ENCODE measurements at regions not wholly inside any gene's neighbourhood (a gene's known extent, or its start where the extent isn't known, plus 50 kb on each side); places are given as distances from the start of the nearest gene placed in this dataset.

DNA sequence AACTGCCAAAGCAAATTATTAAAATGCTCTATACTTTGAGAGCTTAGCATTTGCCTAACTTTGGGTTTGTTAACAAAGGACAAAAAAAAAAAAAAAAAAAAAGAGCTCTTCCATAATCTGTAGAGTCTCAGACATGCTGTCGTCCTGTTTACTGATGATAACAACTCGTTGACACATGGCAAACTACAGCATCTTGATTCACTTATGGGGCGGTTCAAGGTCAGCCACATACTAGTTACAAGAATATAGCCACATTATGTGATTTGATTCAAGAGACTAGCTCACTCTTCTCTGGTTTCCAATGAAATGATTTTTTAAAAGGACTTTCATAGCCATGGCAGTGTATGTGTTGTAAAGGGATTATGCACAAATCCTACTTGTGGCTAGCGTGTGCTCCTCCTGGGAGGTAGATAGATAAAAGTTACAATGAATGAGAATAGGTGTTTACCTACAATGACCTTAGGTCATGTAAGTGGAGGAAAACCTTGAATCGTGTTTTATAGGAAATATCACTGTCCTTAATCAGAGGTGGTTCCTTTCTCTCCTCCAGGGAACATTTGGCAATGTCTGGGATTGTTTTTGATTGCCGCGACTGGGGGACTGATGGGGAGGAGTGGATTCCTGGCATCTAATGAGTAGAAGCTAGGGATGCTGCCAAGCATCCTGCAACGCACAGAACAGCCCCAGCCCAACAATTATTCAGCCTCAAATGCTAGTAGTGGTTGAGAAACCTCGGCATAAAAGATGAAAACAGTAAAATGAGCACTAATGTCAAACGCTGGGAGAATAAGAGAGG is 969.2 kb upstream of the SLC35B3 start:
- no peaks in the 10 kb centered on the region for H3K36me3 ChIP-seq (ENCODE audit: insufficient read depth, low read length)
- H3K9ac ChIP-seq (ENCODE audit: low read length): no peak overlapping the region
- H3K27ac ChIP-seq (ENCODE audit: low read depth, low read length): no peak overlapping the region
- H3K4me1 ChIP-seq (ENCODE audit: insufficient read depth, low read length): no peaks in the 10 kb centered on the region
- H3K9me3 ChIP-seq (ENCODE audit: low read length): no peaks in the 10 kb centered on the region
- H3K4me3 ChIP-seq (ENCODE audit: low read depth in 1 of 2, low read length in 2 of 2): no peak overlapping the region
- no peaks in the 10 kb centered on the region for H3K27me3 ChIP-seq (ENCODE audit: control insufficient read depth in 1 of 2, insufficient read depth in 2 of 2, low read length in 2 of 2)

DNA sequence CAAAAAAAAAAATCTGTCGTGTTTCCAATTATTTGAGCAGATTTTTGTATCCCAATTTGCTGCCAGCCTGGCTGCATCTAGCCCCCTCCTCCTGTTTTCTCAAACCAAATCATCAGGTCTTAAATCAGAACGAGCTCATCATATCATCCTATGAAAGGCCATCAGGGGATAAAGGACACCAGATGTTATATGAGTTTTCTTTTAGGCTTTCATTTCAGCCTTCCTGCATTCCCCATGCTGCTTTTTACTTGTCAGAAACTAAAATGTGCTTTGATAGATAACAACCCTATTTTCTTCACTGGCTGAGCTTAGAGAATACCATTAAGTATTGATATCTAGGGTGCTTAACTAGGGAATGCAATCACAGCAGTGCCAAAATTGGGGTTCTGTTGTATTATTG is 968.4 kb upstream of the SLC35B3 start:
- Histone ChIP-seq H3K9me3 (ENCODE audit: low read length) (no peaks in the 10 kb centered on the region), H3K27me3 (ENCODE audit: control insufficient read depth in 1 of 2, insufficient read depth in 2 of 2, low read length in 2 of 2) (no peaks in the 10 kb centered on the region), H3K4me3 (ENCODE audit: low read depth in 1 of 2, low read length in 2 of 2) (no peak overlapping the region), H3K27ac (ENCODE audit: low read depth, low read length) (no peak overlapping the region), H3K9ac (ENCODE audit: low read length) (no peak overlapping the region), H3K36me3 (ENCODE audit: insufficient read depth, low read length) (no peaks in the 10 kb centered on the region), H3K4me1 (ENCODE audit: insufficient read depth, low read length) (no peaks in the 10 kb centered on the region)

DNA sequence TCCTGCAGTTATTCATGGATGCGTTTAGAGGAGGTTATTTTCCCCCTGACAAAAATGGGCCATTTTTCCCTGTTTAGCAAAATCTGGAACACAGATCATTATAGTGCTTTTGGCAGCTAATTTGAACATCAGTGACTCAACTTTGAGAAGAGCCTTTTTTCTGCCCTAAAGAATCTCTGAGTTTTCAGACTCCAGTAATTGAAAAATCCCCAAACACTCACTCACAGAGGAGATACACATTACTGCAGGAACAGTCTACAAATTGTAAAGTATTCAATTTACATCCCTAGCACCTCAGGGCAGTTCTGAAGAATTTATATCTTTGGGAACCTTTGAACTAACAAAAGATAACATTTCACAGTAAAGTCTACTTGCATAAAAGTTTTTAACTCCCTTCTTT is 966.6 kb upstream of the SLC35B3 start:
- no peak overlapping the region for H3K4me3 ChIP-seq (ENCODE audit: low read depth in 1 of 2, low read length in 2 of 2)
- no peaks in the 10 kb centered on the region for H3K9me3 ChIP-seq (ENCODE audit: low read length)
- H3K9ac ChIP-seq (ENCODE audit: low read length): no peak overlapping the region
- H3K4me1 ChIP-seq (ENCODE audit: insufficient read depth, low read length): no peaks in the 10 kb centered on the region
- H3K27ac ChIP-seq (ENCODE audit: low read depth, low read length): no peak overlapping the region
- no peaks in the 10 kb centered on the region for H3K36me3 ChIP-seq (ENCODE audit: insufficient read depth, low read length)
- no peaks in the 10 kb centered on the region for H3K27me3 ChIP-seq (ENCODE audit: control insufficient read depth in 1 of 2, insufficient read depth in 2 of 2, low read length in 2 of 2)

DNA sequence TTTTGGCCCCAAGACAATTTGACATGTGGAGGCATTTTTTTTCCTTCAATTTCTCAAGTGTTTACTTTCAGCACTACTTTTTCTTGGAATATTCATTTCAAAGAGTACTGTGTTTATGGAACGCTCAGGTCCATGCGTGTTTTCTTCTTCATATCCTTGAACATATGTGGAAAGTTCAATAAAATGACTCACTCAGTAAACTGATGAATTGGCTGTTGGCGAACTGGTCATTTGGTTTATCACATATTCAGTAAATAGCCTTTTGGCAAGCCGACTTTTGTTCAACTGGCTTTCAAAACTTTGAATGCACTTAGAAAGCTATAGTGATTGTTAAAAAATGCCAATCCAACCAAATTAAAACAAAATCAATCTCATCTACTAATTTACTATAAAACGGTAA is 964.6 kb upstream of the SLC35B3 start:
- Histone ChIP-seq H3K9me3 (ENCODE audit: low read length) (no peaks in the 10 kb centered on the region), H3K4me3 (ENCODE audit: low read depth in 1 of 2, low read length in 2 of 2) (no peak overlapping the region), H3K36me3 (ENCODE audit: insufficient read depth, low read length) (no peaks in the 10 kb centered on the region), H3K4me1 (ENCODE audit: insufficient read depth, low read length) (no peaks in the 10 kb centered on the region), H3K27ac (ENCODE audit: low read depth, low read length) (no peak overlapping the region), H3K27me3 (ENCODE audit: control insufficient read depth in 1 of 2, insufficient read depth in 2 of 2, low read length in 2 of 2) (no peaks in the 10 kb centered on the region), H3K9ac (ENCODE audit: low read length) (no peak overlapping the region)

DNA sequence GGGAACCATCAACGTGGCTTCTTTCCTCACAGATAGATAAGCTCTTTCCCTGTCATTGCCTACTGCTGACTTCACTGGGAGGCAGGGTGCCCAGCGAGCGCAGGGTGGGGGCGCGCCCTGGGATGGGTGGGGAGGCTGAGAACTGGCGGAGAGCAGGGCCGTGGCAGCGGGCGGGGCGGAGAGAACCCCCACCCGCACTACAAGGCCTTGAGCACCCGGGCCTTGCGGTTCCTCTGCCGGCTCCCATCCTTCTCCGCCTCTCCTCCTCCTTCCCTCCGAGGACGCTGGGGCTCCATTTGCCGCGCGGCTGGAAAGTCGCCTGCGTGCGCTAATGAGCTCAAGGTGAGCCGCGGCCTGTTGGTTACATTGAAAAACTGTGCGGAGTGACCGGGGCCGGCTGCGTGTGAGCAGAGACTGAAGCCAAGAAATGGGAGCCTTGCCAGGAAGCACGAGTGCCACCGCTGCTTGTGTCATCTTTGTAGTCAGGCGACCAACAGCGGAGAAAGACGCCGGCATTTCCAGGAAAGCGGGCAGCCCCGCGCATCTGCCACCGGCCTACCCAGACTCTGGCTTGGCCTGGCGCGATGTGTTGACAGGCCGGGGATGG is 963.5 kb upstream of the SLC35B3 start:
- H3K9ac ChIP-seq (ENCODE audit: low read length): no peak overlapping the region
- no peak overlapping the region for H3K4me3 ChIP-seq (ENCODE audit: low read depth in 1 of 2, low read length in 2 of 2)

DNA sequence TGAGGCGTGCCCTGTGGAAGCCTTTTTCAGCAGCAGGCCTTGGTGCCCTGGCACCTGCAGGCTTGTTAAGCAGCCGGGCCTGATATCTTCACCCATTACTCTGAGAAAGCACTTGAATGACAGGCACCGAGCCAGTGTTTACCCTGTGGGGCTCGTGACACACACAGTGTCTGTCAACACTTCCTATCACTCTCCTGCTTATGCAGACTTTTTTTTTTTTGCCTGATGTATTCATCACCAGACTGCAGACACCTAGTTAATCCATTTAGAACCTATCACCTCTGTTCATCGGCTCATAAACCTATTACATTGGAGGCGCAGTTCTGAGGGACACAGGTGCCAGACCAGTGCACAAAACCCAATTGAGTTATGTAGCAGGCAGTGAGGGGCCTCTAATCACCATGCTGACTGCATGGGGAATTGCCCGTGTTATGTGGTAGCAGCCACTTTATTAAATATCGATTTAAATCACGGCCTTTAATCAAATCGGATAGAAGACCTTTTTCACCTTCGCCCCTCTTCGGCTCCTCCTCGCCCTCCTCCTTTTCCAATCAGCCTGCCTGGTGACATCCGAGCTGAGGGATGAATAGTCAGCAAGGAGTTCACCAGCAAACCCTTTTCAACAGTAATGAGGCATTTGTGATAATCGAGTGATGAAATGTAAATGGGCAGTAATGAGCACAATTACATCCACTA is 962.9 kb upstream of the SLC35B3 start:
- Histone ChIP-seq H3K9ac (ENCODE audit: low read length) (no peak overlapping the region), H3K36me3 (ENCODE audit: insufficient read depth, low read length) (no peaks in the 10 kb centered on the region), H3K4me1 (ENCODE audit: insufficient read depth, low read length) (no peaks in the 10 kb centered on the region), H3K9me3 (ENCODE audit: low read length) (no peaks in the 10 kb centered on the region), H3K27me3 (ENCODE audit: control insufficient read depth in 1 of 2, insufficient read depth in 2 of 2, low read length in 2 of 2) (no peaks in the 10 kb centered on the region), H3K27ac (ENCODE audit: low read depth, low read length) (no peak overlapping the region), H3K4me3 (ENCODE audit: low read depth in 1 of 2, low read length in 2 of 2) (no peak overlapping the region)

More for the DNA sequence above, 963.5 kb upstream of the SLC35B3 start:
- H3K9me3 ChIP-seq (ENCODE audit: low read length): no peaks in the 10 kb centered on the region
- H3K27ac ChIP-seq (ENCODE audit: low read depth, low read length): no peak overlapping the region
- H3K4me1 ChIP-seq (ENCODE audit: insufficient read depth, low read length): no peaks in the 10 kb centered on the region
- no peaks in the 10 kb centered on the region for H3K36me3 ChIP-seq (ENCODE audit: insufficient read depth, low read length)
- no peaks in the 10 kb centered on the region for H3K27me3 ChIP-seq (ENCODE audit: control insufficient read depth in 1 of 2, insufficient read depth in 2 of 2, low read length in 2 of 2)

DNA sequence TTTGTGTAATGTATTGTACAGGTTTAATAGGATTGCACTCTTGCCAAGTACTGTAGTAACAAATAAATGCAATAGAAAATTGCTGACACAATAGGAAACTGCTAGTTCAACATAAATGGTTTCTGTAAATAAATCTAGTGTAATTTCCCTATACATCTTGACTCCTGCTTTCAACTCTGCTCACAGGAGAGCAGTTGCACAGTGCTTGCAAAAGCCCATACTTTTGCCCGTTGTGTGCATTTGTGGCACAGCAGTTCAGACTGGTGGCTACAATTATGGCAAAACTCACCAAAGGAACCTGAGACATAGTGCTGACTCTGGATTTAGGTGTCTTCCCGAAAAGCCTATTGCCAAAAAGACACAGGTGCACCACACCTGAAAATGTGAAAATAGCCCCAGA is 953.3 kb upstream of the SLC35B3 start:
- no peak overlapping the region for H3K27ac ChIP-seq (ENCODE audit: low read depth, low read length)

DNA sequence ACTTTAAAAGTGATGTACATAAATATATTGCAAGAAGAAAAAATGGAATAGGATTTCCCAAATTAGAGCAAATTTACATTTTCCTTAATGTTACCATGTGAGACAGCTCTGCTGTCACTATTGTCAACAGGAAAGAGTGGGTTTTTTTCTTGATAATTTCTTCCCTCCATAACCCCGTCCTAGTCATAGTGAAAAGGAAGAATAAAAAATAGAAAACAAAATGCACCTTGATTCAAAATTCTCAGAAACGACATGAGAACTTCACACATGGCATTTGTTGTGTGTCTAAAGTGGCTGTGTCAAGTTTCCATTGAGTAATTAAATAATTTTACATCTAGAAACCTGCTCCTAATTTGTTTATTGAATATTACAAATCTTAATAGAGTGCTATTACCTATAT is 945.2 kb upstream of the SLC35B3 start:
- Histone ChIP-seq H3K4me3 (ENCODE audit: low read depth in 1 of 2, low read length in 2 of 2) (no peak overlapping the region), H3K9me3 (ENCODE audit: low read length) (no peaks in the 10 kb centered on the region), H3K4me1 (ENCODE audit: insufficient read depth, low read length) (no peaks in the 10 kb centered on the region), H3K27ac (ENCODE audit: low read depth, low read length) (no peak overlapping the region), H3K9ac (ENCODE audit: low read length) (no peak overlapping the region), H3K27me3 (ENCODE audit: control insufficient read depth in 1 of 2, insufficient read depth in 2 of 2, low read length in 2 of 2) (no peaks in the 10 kb centered on the region), H3K36me3 (ENCODE audit: insufficient read depth, low read length) (no peaks in the 10 kb centered on the region)

More for the DNA sequence above, 953.3 kb upstream of the SLC35B3 start:
- Histone ChIP-seq H3K4me3 (ENCODE audit: low read depth in 1 of 2, low read length in 2 of 2) (no peak overlapping the region), H3K9me3 (ENCODE audit: low read length) (no peaks in the 10 kb centered on the region), H3K36me3 (ENCODE audit: insufficient read depth, low read length) (no peaks in the 10 kb centered on the region), H3K4me1 (ENCODE audit: insufficient read depth, low read length) (no peaks in the 10 kb centered on the region), H3K27me3 (ENCODE audit: control insufficient read depth in 1 of 2, insufficient read depth in 2 of 2, low read length in 2 of 2) (no peaks in the 10 kb centered on the region), H3K9ac (ENCODE audit: low read length) (no peak overlapping the region)

DNA sequence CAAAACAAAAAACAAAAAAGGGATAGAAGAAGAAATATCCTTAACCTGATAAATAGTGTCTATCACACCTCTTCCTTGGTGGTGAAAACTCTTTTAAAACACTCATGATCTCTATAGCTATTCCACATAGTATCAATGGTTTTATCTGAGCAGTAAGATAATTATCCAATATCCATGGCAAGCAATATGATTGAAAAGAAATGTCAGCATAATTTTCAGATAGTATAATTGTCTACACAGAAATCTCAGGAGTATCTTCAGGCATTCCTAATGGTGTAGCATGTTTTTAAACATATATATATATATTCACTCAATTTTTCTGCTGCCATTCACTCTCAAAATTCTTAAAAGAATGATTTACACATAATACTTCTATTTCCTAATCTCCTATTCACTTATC is 938.0 kb upstream of the SLC35B3 start:
- Histone ChIP-seq H3K9me3 (ENCODE audit: low read length) (no peaks in the 10 kb centered on the region), H3K27ac (ENCODE audit: low read depth, low read length) (no peak overlapping the region), H3K27me3 (ENCODE audit: control insufficient read depth in 1 of 2, insufficient read depth in 2 of 2, low read length in 2 of 2) (no peaks in the 10 kb centered on the region), H3K4me3 (ENCODE audit: low read depth in 1 of 2, low read length in 2 of 2) (no peak overlapping the region), H3K9ac (ENCODE audit: low read length) (no peak overlapping the region), H3K4me1 (ENCODE audit: insufficient read depth, low read length) (no peaks in the 10 kb centered on the region), H3K36me3 (ENCODE audit: insufficient read depth, low read length) (no peaks in the 10 kb centered on the region)

DNA sequence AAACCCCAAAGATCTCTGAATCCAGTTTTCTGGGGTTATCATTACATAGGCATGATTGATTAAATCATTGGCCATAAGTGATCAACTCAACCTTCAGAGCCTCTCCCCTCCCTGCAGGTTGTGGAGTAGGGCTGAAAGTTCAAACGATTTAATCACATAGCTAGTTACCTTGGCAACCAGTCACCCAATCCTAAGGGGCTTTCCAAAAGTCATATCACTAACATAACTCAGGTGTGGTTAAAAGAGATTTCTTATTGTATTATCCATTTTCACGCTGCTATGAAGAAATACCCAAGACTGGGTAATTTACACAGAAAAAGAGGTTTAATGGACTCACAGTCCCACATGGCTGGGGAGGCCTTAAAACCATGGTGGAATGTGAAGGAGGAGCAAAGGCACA is 935.1 kb upstream of the SLC35B3 start:
- no peaks in the 10 kb centered on the region for H3K4me1 ChIP-seq (ENCODE audit: insufficient read depth, low read length)
- H3K9me3 ChIP-seq (ENCODE audit: low read length): no peaks in the 10 kb centered on the region
- H3K4me3 ChIP-seq (ENCODE audit: low read depth in 1 of 2, low read length in 2 of 2): no peak overlapping the region
- H3K9ac ChIP-seq (ENCODE audit: low read length): no peak overlapping the region
- H3K27ac ChIP-seq (ENCODE audit: low read depth, low read length): no peak overlapping the region
- no peaks in the 10 kb centered on the region for H3K36me3 ChIP-seq (ENCODE audit: insufficient read depth, low read length)
- no peaks in the 10 kb centered on the region for H3K27me3 ChIP-seq (ENCODE audit: control insufficient read depth in 1 of 2, insufficient read depth in 2 of 2, low read length in 2 of 2)

DNA sequence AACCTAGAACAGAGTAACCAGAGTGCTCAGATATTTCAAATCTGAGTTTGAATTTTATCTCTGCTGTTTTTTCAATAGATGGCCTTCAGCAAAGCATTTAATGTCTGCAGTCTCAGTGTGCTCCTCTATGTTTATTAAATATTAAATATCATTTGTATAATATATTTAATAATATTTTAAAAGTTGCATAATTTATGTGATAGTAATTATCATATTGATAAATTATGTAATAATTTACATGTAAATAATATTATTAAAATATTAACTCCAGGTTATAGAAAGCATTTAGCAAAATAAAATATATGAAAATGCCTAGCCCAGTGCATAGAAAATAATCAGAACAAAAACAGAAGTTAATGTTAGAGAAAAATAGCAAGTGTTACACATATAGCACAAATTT is 930.0 kb upstream of the SLC35B3 start:
- no peaks in the 10 kb centered on the region for H3K27me3 ChIP-seq (ENCODE audit: control insufficient read depth in 1 of 2, insufficient read depth in 2 of 2, low read length in 2 of 2)
- no peaks in the 10 kb centered on the region for H3K4me1 ChIP-seq (ENCODE audit: insufficient read depth, low read length)
- H3K4me3 ChIP-seq (ENCODE audit: low read depth in 1 of 2, low read length in 2 of 2): no peak overlapping the region

More for the DNA sequence above, 930.0 kb upstream of the SLC35B3 start:
- Histone ChIP-seq H3K27ac (ENCODE audit: low read depth, low read length) (no peak overlapping the region), H3K9me3 (ENCODE audit: low read length) (no peaks in the 10 kb centered on the region), H3K9ac (ENCODE audit: low read length) (no peak overlapping the region), H3K36me3 (ENCODE audit: insufficient read depth, low read length) (no peaks in the 10 kb centered on the region)
